Mucosa of descending colon (tissue), 3 donors: ENCODE measurements at regions not wholly inside any gene's neighbourhood (a gene's known extent, or its start where the extent isn't known, plus 50 kb on each side); places are given as distances from the start of the nearest gene placed in this dataset.

ENCODE experiments used
- ATAC-seq: fragments of 200-7000 bp; cut with Tn5 transposase; one replicate; pipeline ENCODE4 v1.9.1; 2020; ENCODE audit warnings: mild to moderate bottlenecking, moderate library complexity
- DNase-seq, 3 donors: peaks; one replicate each; pipeline ENCODE4 v3.0.0-alpha.2; 2020
- H3K36me3 ChIP-seq: fragments of 200-600 bp; one replicate; pipeline ENCODE4 v1.8.0; 2021; ENCODE audit warnings: low read depth, mild to moderate bottlenecking
- H3K4me1 ChIP-seq: fragments of 200-600 bp; one replicate; pipeline ENCODE4 v1.8.0; 2021; ENCODE audit warnings: low read depth, mild to moderate bottlenecking
- H3K4me3 ChIP-seq: fragments of 200-600 bp; one replicate; pipeline ENCODE4 v1.8.0; 2021; ENCODE audit warnings: mild to moderate bottlenecking
- H3K9me3 ChIP-seq: fragments of 200-600 bp; one replicate; pipeline ENCODE4 v1.8.0; 2021; ENCODE audit warnings: mild to moderate bottlenecking
- CTCF ChIP-seq: fragments of 200-600 bp; IDR thresholded peaks from one replicate; pipeline ENCODE4 v1.8.0; 2022; ENCODE audit warnings: antibody characterized with exemption, mild to moderate bottlenecking
- intact Hi-C, 2 donors: fragments of 100-400 bp; cut with DNase I in 1 of 2; cut with micrococcal nuclease in 1 of 2; formaldehyde crosslinking; loops; one replicate each; pipeline versions ENCODE4 v1.11.0 to v1.11.1; 2022; cut with DNase I, micrococcal nuclease
- donor health status: DM: no; HTN: no; CAD: no; lungs with moderate emphysema.
- donor health status: DM: no; HTN: no; CAD: no.
- donor health status: DM: no; HTN: yes; CAD: no.

GRCh38 chr2:23293063-23293462, 91.9 kb upstream of the KLHL29 start:
- Histone ChIP-seq H3K4me3 (no peak overlapping the region), H3K4me1 (no peaks in the 10 kb centered on the region), H3K9me3 (no peaks in the 10 kb centered on the region), H3K36me3 (no peaks in the 10 kb centered on the region)
- DNase-seq (peak in 1 of 3 donors; percentile 20), ATAC-seq (peak; percentile 46)
- intact Hi-C loops = no loop called here
- no peak for TF ChIP-seq CTCF

GRCh38 chr2:23293731-23294130, 91.2 kb upstream of the KLHL29 start:
- H3K9me3 ChIP-seq = no peaks in the 10 kb centered on the region
- no peaks in the 10 kb centered on the region for H3K36me3 ChIP-seq
- intact Hi-C loops = no loop called here
- no peak for DNase-seq
- no peak for ATAC-seq
- H3K4me1 ChIP-seq = no peaks in the 10 kb centered on the region
- H3K4me3 ChIP-seq = no peak overlapping the region
- TF ChIP-seq CTCF = no peak

- no peak for TF ChIP-seq CTCF
- Histone ChIP-seq H3K36me3 (no peaks in the 10 kb centered on the region), H3K4me1 (no peaks in the 10 kb centered on the region), H3K4me3 (no peak overlapping the region), H3K9me3 (no peaks in the 10 kb centered on the region)
- ATAC-seq (no peak), DNase-seq (no peak)
- intact Hi-C loops = no loop called here
These were observed 90.7 kb upstream of the KLHL29 start for GRCh38 chr2:23294238-23294637.

GRCh38 chr2:23296691-23297090, 88.3 kb upstream of the KLHL29 start:
- TF ChIP-seq CTCF = no peak
- Histone ChIP-seq H3K4me1 (no peaks in the 10 kb centered on the region), H3K36me3 (no peaks in the 10 kb centered on the region), H3K9me3 (no peaks in the 10 kb centered on the region), H3K4me3 (no peak overlapping the region)
- no peak for ATAC-seq
- intact Hi-C loops = no loop called here
- no peak for DNase-seq

GRCh38 chr2:23297112-23297511, 87.9 kb upstream of the KLHL29 start:
- H3K36me3 ChIP-seq = no peaks in the 10 kb centered on the region
- no peaks in the 10 kb centered on the region for H3K4me1 ChIP-seq
- intact Hi-C loops = no loop called here
- DNase-seq = no peak
- ATAC-seq = no peak
- H3K4me3 ChIP-seq = no peak overlapping the region
- H3K9me3 ChIP-seq = no peaks in the 10 kb centered on the region
- TF ChIP-seq CTCF = no peak

- TF ChIP-seq CTCF = no peak
- intact Hi-C loops = no loop called here
- ATAC-seq (no peak), DNase-seq (no peak)
- no peaks in the 10 kb centered on the region for H3K4me1 ChIP-seq
- H3K36me3 ChIP-seq = no peaks in the 10 kb centered on the region
- H3K4me3 ChIP-seq = no peak overlapping the region
- no peaks in the 10 kb centered on the region for H3K9me3 ChIP-seq
These were observed 86.4 kb upstream of the KLHL29 start for GRCh38 chr2:23298551-23298950.
